ENCODE measurements at regions not wholly inside any gene's neighbourhood (a gene's known extent, or its start where the extent isn't known, plus 50 kb on each side); places are given as distances from the start of the nearest gene placed in this dataset.

DNA sequence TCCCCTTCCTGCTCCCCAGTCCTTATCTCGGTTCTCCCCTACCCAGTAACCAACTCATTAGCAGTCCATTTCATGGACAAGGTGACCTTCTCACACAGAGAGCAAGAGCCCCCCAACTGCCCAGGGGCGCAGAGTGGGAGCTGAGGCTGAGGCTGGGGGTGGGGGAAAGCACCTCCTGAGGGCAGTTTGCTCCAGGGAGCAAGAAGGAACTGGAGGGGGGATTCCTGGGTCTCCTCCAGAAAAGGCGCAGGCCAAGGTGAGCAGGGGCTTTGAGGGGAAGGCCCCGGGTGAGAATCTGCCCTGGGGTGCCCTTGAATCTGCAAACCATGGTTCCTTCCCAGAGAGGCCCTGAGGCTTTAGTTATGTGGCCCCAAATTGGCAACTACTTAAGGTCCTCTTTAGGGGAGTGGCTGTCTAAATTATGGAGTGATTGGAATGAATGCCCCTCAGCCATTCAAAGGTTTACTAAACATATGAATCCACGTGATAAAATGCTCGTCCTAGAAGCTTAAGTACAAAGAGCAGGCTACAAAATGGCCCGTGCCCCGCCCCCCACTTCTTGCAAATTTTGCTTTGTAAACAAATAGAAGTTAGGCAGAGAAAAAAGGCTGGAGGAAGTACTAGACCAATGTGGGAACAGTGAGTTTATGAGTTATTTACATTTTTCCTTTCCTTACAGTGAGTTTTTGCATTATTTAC lies 123.5 kb upstream of the HS6ST1 start:
- TF ChIP-seq, protein P1, sequence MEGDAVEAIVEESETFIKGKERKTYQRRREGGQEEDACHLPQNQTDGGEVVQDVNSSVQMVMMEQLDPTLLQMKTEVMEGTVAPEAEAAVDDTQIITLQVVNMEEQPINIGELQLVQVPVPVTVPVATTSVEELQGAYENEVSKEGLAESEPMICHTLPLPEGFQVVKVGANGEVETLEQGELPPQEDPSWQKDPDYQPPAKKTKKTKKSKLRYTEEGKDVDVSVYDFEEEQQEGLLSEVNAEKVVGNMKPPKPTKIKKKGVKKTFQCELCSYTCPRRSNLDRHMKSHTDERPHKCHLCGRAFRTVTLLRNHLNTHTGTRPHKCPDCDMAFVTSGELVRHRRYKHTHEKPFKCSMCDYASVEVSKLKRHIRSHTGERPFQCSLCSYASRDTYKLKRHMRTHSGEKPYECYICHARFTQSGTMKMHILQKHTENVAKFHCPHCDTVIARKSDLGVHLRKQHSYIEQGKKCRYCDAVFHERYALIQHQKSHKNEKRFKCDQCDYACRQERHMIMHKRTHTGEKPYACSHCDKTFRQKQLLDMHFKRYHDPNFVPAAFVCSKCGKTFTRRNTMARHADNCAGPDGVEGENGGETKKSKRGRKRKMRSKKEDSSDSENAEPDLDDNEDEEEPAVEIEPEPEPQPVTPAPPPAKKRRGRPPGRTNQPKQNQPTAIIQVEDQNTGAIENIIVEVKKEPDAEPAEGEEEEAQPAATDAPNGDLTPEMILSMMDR (conservative IDR thresholded peaks at IDR 0.05 in 1 of 2, IDR thresholded peaks at IDR 0.05 in 1 of 2; ENCODE audit: low read depth in 1 of 2, low read length in 2 of 2): no peak
- no peak for TF ChIP-seq EZH2 (IDR thresholded peaks at IDR 0.05; ENCODE audit: low read length, missing control alignments)
